Activated CD4-positive, alpha-beta memory T cell treated with anti-CD3 and anti-CD28 coated beads, Interleukin-2, amount 10 ng/mL, durations not matched to agents 7 days and 5 days (primary cell): ENCODE measurements at regions not wholly inside any gene's neighbourhood (a gene's known extent, or its start where the extent isn't known, plus 50 kb on each side); places are given as distances from the start of the nearest gene placed in this dataset.

Source experiments
- CTCF ChIA-PET: fragments of 350-600 bp; sonication (Branson Sonifier 250); formaldehyde crosslinking; loops from one replicate; lab custom pipeline; 2021; ENCODE audit warnings: antibody characterized with exemption, inconsistent platforms; lab: Charles Lee
- POLR2A ChIA-PET: fragments of 350-600 bp; sonication (Branson Sonifier 250); formaldehyde crosslinking; loops from one replicate; lab custom pipeline; 2021; ENCODE audit warnings: antibody characterized with exemption; lab: Charles Lee
- DNase-seq: peaks from one replicate; pipeline ENCODE4 v3.0.0-alpha.2; 2020
- H3K27ac Mint-ChIP-seq: one replicate; pipeline ENCODE4 v1.8.0; 2021; ENCODE audit warnings: mild to moderate bottlenecking, mixed read lengths
- H3K27me3 Mint-ChIP-seq: one replicate; pipeline ENCODE4 v1.8.0; 2021; ENCODE audit warnings: mixed read lengths
- H3K36me3 Mint-ChIP-seq: one replicate; pipeline ENCODE4 v1.8.0; 2021; ENCODE audit warnings: low read depth, mixed read lengths
- H3K4me1 Mint-ChIP-seq: one replicate; pipeline ENCODE4 v1.8.0; 2021; ENCODE audit warnings: mixed read lengths
- H3K4me3 Mint-ChIP-seq: one replicate; pipeline ENCODE4 v1.8.0; 2021; ENCODE audit warnings: mild to moderate bottlenecking, mixed read lengths
- H3K9me3 Mint-ChIP-seq: one replicate; pipeline ENCODE4 v1.8.0; 2021; ENCODE audit warnings: mixed read lengths

DNA sequence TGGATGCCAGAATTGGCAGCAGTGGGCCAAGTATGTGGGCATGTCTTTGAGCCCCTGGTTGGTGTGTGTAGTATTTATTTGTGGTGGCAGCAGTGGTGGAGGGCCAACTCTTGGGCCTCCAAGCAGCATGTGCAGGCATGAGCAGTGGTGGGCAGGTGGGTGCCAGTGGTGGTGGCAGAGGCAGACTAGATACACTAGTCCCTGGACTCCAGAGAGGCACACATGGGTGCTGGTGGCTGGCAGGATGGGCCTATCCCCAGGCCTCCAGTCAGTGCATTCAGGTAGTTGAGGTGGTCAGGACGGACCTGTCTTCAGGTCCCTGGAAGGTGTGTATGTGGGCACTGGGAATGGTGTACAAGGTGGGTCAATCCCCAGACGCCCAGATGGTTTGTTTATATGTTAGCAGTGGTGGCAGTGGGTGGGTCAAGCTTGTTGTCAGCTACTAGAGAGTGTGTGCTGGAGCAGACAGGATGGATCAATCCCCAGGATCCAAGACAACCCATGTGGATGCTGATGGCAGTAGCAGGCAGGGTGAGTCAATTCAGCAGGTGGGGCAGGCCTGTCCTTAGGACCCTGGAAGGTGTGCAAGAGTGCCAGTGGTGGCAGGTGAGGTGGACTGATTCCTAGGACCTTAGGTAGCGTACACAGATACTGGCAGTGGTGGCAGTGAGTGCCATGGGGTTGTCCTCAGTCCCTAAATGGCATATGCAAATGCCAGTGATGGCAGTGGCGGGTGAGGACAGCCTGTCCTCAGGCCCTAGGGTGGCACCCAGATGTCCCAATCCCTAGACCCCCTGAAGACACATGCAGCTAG is 294.3 kb downstream of the RPS24 start:
- CTCF ChIA-PET: no interaction called here
- Mint-ChIP-seq H3K4me3 (no peak overlapping the region), H3K9me3 (peaks cover 18% of the 10 kb centered on the region), H3K27ac (no peak overlapping the region), H3K36me3 (peaks cover 6% of the 10 kb centered on the region), H3K4me1 (peaks cover 4% of the 10 kb centered on the region), H3K27me3 (peaks cover 9% of the 10 kb centered on the region)
- POLR2A ChIA-PET: no interaction called here
- DNase-seq: peak; percentile 1

DNA sequence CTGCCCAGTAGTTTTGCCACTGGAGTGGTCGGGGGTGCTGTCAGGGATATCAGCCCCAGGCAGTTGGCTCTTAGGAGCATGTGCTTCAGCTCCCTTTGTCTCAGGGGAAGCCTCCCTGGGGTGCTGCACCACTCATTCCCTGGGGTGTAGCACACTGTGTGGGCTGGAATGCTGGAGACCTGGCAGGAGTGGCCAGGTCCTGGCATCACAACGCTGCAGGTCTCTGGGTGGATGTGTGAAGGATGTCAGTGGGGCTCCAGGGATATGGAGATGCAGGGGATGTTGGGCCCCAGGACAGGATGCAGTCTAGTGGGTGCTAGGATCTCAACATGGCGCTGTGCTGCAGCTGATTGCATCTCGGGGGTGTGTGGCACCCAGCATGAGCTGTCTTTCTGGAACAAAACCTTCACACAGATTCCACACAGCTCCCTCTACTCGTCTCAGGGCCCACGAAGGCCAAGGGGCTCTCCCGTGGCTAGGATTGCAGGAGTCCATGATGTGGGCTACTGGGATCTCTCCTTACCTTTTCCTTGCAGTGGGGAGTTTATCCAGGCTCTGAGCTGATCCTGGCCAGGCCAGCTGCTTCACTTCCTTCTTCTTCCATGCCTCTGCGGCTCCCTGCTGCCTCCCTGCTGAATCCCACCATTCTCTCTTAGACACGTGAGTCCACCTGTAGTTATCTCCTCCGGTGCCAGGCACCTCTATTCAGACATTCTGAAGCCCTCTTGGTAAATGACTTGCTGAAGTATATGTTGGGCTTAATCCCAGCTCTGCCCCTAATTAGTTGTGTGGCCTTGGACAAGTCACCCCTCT is 295.1 kb downstream of the RPS24 start:
- CTCF ChIA-PET: no interaction called here
- H3K9me3 Mint-ChIP-seq: peaks cover 18% of the 10 kb centered on the region
- peaks cover 6% of the 10 kb centered on the region for H3K27me3 Mint-ChIP-seq
- H3K27ac Mint-ChIP-seq: no peak overlapping the region
- DNase-seq: no peak
- POLR2A ChIA-PET: no interaction called here
- peaks cover 6% of the 10 kb centered on the region for H3K36me3 Mint-ChIP-seq
- peaks cover 3% of the 10 kb centered on the region for H3K4me1 Mint-ChIP-seq
- no peak overlapping the region for H3K4me3 Mint-ChIP-seq

- Mint-ChIP-seq H3K9me3 (peaks cover 17% of the 10 kb centered on the region), H3K27ac (no peak overlapping the region), H3K4me3 (no peak overlapping the region), H3K27me3 (peaks cover 6% of the 10 kb centered on the region), H3K4me1 (peaks cover 3% of the 10 kb centered on the region), H3K36me3 (peaks cover 6% of the 10 kb centered on the region)
- ChIA-PET CTCF (no interaction called here), POLR2A (no interaction called here)
- no peak for DNase-seq
Observed at GRCh38 chr10:78330884-78331283, 297.2 kb downstream of the RPS24 start.

DNA sequence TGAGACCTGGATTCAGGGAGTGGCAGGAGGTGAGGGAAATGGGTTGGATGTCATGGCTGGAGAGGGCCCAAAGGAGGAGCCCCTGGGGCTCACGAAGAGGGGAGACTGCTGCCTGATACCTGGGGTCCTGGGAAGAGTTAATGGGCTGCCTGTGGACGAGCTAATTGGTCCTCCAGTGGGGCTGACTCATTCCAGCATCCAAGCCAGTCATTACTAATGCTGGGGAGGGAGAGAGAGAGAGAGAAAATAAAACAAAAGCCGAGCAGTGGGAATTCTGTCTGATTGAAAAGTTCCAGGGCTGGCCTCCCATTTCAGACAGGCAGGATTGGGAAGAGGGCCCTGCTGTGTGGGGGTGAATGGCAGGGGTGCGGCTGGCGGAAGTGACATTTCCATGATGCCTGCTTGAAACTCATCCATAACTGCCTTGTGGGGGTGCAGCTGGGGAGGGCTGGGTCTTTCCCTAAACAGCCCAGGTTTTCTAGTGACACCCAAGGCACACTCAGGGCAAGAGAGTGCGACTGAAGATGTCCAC is 297.8 kb downstream of the RPS24 start:
- CTCF ChIA-PET: no interaction called here
- POLR2A ChIA-PET: no interaction called here
- Mint-ChIP-seq H3K27me3 (peaks cover 2% of the 10 kb centered on the region), H3K4me1 (no peaks in the 10 kb centered on the region), H3K9me3 (peaks cover 13% of the 10 kb centered on the region), H3K36me3 (peaks cover 3% of the 10 kb centered on the region), H3K4me3 (no peak overlapping the region), H3K27ac (no peak overlapping the region)
- DNase-seq: no peak

DNA sequence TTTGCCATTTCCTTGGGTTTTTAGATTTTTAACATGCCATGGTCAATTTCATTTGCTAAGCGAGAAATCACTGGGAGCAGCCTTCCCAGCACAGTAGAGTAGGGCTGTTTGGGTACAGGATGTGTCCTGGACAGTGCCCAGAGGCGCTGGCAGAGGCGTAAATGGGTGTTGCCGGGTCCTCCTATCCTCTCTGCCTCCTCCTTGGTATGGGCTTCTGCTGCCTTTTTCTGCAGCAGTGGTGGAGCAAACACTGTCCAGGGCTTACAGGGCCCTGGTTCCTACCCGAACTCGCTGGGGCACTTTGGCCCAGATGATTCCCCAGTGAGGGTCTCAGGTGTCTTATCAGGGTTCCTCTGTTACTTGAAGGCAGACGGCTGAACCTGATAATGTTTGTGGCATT is 298.3 kb downstream of the RPS24 start:
- no peak overlapping the region for H3K27ac Mint-ChIP-seq

DNA sequence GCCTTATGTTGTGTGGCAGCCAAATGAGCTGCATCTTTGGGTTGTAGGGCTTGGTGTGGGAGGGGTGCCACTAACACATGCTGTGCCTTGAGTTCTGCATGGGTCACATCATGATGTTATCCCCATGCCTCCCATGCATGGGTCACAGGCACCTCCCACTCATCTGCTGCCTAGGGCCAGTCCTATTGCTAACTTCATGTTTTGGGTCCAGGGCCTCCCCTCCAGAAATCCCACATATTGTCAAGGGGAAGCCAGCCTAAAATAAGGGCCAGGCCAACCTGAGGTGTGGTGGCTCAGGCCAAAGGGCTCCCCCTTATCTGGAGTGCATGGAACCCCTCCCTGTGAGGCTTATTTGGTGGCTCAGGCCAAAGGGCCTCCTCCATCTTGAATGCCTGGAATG is 299.0 kb downstream of the RPS24 start:
- Mint-ChIP-seq H3K27ac (no peak overlapping the region), H3K9me3 (peaks cover 5% of the 10 kb centered on the region), H3K36me3 (no peaks in the 10 kb centered on the region), H3K4me1 (no peaks in the 10 kb centered on the region), H3K4me3 (no peak overlapping the region), H3K27me3 (peaks cover 2% of the 10 kb centered on the region)
- CTCF ChIA-PET: no interaction called here
- POLR2A ChIA-PET: no interaction called here
- DNase-seq: no peak

More for the DNA sequence above, 298.3 kb downstream of the RPS24 start:
- H3K4me3 Mint-ChIP-seq: no peak overlapping the region
- CTCF ChIA-PET: no interaction called here
- POLR2A ChIA-PET: no interaction called here
- DNase-seq: no peak
- H3K36me3 Mint-ChIP-seq: no peaks in the 10 kb centered on the region
- H3K9me3 Mint-ChIP-seq: peaks cover 9% of the 10 kb centered on the region
- H3K4me1 Mint-ChIP-seq: no peaks in the 10 kb centered on the region
- peaks cover 2% of the 10 kb centered on the region for H3K27me3 Mint-ChIP-seq

GRCh38 chr10:78333362-78334143 is 299.9 kb downstream of the RPS24 start:
- Mint-ChIP-seq H3K27me3 (peaks cover 2% of the 10 kb centered on the region), H3K9me3 (no peaks in the 10 kb centered on the region), H3K4me1 (no peaks in the 10 kb centered on the region), H3K36me3 (no peaks in the 10 kb centered on the region), H3K4me3 (no peak overlapping the region), H3K27ac (no peak overlapping the region)
- DNase-seq: no peak
- POLR2A ChIA-PET: no interaction called here
- CTCF ChIA-PET: no interaction called here

DNA sequence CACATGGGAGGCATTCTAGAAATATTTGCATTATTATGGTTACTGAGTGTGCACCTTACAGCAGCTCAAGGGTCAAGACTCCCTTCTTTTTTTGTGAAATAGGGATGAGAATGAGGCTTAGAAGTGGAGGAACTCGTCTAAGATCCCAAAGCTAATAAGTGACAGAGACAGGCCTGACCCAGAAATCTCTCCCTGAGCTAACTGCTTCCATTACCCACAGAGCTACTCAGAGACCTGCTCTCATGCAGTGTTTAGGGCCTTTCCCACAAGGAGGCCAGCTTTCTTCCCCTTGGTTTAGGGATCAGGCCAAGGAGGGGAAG is 301.7 kb downstream of the RPS24 start:
- POLR2A ChIA-PET: no interaction called here
- CTCF ChIA-PET: no interaction called here
- H3K36me3 Mint-ChIP-seq: no peaks in the 10 kb centered on the region
- no peaks in the 10 kb centered on the region for H3K4me1 Mint-ChIP-seq
- H3K27me3 Mint-ChIP-seq: peaks cover 5% of the 10 kb centered on the region
- no peak for DNase-seq
- no peaks in the 10 kb centered on the region for H3K9me3 Mint-ChIP-seq
- H3K27ac Mint-ChIP-seq: no peak overlapping the region
- no peak overlapping the region for H3K4me3 Mint-ChIP-seq

- no peak overlapping the region for H3K27ac Mint-ChIP-seq
- H3K4me1 Mint-ChIP-seq: no peaks in the 10 kb centered on the region
- no peak for DNase-seq
- no peaks in the 10 kb centered on the region for H3K36me3 Mint-ChIP-seq
- no peak overlapping the region for H3K4me3 Mint-ChIP-seq
- POLR2A ChIA-PET: no interaction called here
- CTCF ChIA-PET: no interaction called here
- peaks cover 3% of the 10 kb centered on the region for H3K27me3 Mint-ChIP-seq
- H3K9me3 Mint-ChIP-seq: no peaks in the 10 kb centered on the region
Observed at GRCh38 chr10:78335691-78336401, 302.2 kb downstream of the RPS24 start.

- Mint-ChIP-seq H3K27me3 (peaks cover 3% of the 10 kb centered on the region), H3K36me3 (no peaks in the 10 kb centered on the region), H3K27ac (no peak overlapping the region), H3K4me1 (no peaks in the 10 kb centered on the region), H3K4me3 (no peak overlapping the region), H3K9me3 (no peaks in the 10 kb centered on the region)
- POLR2A ChIA-PET: no interaction called here
- CTCF ChIA-PET: no interaction called here
- no peak for DNase-seq
Observed at GRCh38 chr10:78336402-78336791, 302.7 kb downstream of the RPS24 start.

- no peak overlapping the region for H3K4me3 Mint-ChIP-seq
- no peaks in the 10 kb centered on the region for H3K4me1 Mint-ChIP-seq
- no peak overlapping the region for H3K27ac Mint-ChIP-seq
- peaks cover 3% of the 10 kb centered on the region for H3K27me3 Mint-ChIP-seq
- ChIA-PET POLR2A (no interaction called here), CTCF (no interaction called here)
- no peaks in the 10 kb centered on the region for H3K36me3 Mint-ChIP-seq
- DNase-seq: no peak
- no peaks in the 10 kb centered on the region for H3K9me3 Mint-ChIP-seq
Observed at GRCh38 chr10:78337016-78337415, 303.4 kb downstream of the RPS24 start.

GRCh38 chr10:78337646-78338391 is 304.2 kb downstream of the RPS24 start:
- Mint-ChIP-seq H3K9me3 (no peaks in the 10 kb centered on the region), H3K36me3 (no peaks in the 10 kb centered on the region), H3K27ac (no peak overlapping the region), H3K4me1 (no peaks in the 10 kb centered on the region), H3K27me3 (peaks cover 3% of the 10 kb centered on the region), H3K4me3 (no peak overlapping the region)
- ChIA-PET CTCF (interaction anchor here (0.5 kb wide), 1 partner anchor 618 kb away, joined by 3 read pairs; no protein-coding TSS in a partner anchor), POLR2A (no interaction called here)
- DNase-seq: no peak
